Suppressor macrophage treated with lipopolysaccharide for 1 hour (primary cell): ENCODE measurements at regions not wholly inside any gene's neighbourhood (a gene's known extent, or its start where the extent isn't known, plus 50 kb on each side); places are given as distances from the start of the nearest gene placed in this dataset.

Source experiments
- DNase-seq, 3 donors: peaks; one replicate each; pipeline ENCODE4 v3.0.0-alpha.2; 2020 to 2022

- DNase-seq = peak; percentile 42 to 51 (median 48)
Observed at GRCh38 chr15:38672814-38673670, 108.4 kb upstream of the RASGRP1 start.

DNA sequence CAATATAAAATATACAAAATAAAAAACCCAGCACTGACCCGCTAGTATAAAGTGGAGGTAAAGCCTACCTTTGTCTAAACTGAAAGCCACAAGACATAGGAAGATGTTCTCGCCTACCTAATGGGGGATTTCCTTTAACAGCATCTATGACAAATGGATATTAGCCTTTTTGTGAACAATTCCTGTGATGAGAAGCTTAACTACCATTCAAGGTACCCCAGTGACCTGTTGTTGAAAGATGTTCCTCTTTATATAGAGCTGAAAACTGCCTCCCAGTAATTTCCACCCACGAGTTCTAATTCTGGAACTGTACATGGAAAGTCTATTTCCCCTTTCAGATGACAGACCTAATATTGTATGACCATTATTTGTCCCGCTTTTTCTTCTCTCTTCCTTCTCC lies 109.8 kb upstream of the RASGRP1 start:
- DNase-seq = peak; percentile 62 to 79 (median 71)

DNA sequence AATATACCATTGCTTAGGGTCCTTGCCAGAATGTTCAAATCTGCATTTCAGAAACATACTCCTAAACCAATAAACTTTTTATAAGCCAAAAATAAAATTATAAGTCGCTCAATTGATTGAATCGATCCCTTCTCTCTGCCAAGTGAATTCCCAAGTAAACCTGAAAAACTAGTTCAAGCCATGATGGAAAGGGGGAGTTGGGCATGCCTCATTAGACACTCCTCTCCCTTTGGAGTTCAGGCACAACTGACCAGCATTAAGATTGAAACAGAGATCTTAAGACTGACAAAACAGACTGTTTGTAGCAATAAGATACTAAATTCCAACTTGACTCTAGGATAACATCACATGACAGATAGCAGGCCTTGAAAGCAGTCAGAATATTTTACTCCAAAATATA lies 113.7 kb upstream of the RASGRP1 start:
- DNase-seq = no peak

GRCh38 chr15:38680775-38681174 lies 116.2 kb upstream of the RASGRP1 start:
- no peak for DNase-seq

DNA sequence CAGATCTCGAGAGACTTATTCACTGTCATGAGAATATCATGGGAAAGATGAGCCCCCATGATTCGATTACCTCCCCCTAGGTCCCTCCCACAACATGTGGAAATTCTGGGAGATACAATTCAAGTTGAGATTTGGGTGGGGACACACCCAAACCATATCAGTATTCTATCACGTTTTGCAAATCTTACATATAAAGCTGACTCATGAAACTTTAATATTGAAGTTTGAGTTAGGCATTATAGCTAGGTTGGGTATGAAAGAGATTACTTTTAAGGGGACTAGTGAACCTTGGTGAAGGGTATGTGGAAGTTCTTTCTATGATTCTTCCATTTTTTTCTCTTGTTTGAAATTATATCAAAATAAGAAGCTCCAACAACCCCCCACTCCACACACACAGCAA lies 117.7 kb upstream of the RASGRP1 start:
- no peak for DNase-seq

GRCh38 chr15:38682861-38683260 lies 118.2 kb upstream of the RASGRP1 start:
- DNase-seq = no peak

- peak; percentile 78 to 83 (median 82) for DNase-seq
Observed at GRCh38 chr15:38683382-38684242, 119.0 kb upstream of the RASGRP1 start.

- peak in 1 of 3 donors; percentile 52 for DNase-seq
Observed at GRCh38 chr15:38684440-38685010, 119.9 kb upstream of the RASGRP1 start.

- no peak for DNase-seq
Observed at GRCh38 chr15:38685686-38686339, 121.2 kb upstream of the RASGRP1 start.

GRCh38 chr15:38687340-38687739 lies 122.7 kb upstream of the RASGRP1 start:
- DNase-seq = no peak

DNA sequence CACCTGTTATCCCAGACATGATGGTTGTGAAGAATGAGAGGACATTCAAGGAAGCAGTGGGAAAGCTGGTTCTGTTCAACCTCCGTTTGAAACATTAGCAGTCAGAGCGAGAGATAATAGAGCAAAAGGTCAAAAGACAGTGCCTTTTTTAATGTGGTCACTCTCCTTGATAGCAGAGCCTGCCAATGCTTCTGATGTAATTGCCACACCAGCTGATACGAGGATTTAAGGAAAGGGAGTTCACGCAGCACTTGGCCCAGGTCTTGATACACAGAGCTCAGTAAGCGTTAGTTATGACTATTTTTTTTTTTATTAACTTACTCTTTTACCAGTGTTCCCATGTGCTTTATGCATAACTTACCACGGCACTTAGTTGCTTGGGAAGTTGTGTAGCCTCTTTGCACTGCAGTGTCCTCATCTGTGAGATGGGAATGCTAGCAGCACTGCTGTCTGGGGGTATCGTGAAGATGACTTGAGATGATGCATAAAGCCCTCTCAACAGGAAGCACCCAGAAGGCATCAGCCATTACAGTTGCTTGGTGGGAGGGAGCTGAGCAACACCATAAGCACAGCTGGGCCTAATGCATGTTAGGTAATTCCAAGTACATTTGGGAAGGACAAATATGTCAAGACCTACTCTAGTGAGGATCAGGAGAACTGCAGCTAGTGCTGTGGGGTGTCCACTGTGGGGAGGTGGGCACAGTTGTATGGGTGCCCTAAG lies 123.3 kb upstream of the RASGRP1 start:
- no peak for DNase-seq

DNA sequence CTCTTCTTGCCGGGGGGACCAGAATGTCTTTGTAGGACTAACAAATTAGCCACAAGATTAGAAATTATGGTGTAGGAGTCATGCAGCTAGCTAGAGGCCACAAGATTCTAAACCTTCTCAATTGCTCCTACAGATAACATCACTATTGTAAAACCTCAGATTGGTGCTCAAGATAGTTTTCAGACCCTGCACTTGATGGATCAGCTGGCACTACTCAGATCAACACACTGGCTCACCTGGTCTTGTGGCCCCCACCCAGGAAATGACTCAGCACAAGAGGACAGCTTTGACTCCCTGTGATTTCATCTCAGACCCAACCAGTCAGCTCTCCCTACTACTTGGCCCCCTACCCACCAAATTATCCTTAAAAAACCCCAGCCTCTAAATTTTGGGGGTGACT lies 124.1 kb upstream of the RASGRP1 start:
- DNase-seq = no peak

DNA sequence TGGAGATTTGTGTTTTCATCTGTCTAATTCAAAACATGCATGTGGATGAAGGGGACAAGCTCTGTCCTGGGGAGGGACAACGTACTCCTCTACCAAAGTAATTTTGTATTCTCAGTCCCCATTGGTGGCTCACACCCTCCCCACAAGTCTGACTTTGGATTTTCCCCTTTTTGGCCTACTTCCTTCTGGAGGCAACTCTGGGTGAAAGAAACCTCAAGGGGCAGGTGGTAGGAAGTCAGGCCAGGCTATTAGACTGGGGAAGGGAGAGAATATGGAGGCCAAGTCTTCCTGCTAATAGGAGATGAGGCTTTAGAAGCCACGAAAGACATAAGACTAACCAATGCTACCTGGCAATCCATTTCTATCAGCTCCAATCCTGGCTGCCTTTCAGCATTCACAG lies 124.9 kb upstream of the RASGRP1 start:
- DNase-seq = peak; percentile 40 to 49 (median 41)

GRCh38 chr15:38690216-38690615 lies 125.6 kb upstream of the RASGRP1 start:
- DNase-seq = no peak

DNA sequence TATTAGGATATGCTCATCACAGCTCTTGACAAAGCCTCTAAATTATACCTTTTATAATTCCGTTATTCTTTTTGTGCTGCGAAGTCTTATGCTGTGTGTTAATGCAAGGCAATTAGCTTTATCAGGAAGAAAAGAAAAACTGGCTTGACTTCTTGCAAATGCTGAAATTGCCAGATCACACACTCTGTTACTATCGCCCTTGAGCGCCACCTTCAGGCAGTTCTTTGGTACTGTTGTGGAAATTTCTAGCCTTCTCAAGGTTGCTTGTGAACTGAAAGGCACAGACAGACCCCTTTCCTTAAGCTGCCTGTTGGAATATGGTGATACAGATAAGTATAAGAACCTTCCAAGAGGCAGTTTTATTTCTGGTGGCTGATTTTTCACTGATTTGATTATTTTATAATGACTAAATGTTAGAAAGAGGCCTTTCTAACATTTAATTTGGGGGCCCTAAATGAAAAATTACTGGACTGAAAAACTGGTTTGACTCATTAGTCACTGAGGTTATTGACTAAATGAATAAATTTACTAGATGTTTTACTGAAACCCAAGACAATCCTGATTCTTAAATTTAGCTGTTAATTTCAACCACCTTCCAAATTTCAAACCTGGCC lies 126.2 kb upstream of the RASGRP1 start:
- peak; percentile 81 to 88 (median 82) for DNase-seq

DNA sequence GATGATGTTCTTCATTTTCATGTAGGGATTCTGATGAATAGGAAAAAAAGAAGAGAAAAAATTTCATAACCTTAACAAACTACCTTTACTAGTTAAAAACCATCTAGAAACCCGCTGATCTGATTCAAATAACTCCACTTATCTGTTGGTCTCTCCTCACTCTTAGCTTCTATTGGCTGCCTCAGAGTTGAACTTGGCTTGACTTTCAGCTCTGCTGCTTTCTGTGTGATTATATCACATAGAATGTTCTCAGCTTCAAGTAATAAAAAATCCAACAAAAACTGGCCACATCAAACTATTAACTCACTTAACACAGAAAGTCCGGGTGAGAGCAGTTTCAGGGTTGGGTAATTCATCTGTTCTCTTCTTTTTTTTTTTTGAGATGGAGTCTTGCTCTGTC lies 126.8 kb upstream of the RASGRP1 start:
- no peak for DNase-seq

DNA sequence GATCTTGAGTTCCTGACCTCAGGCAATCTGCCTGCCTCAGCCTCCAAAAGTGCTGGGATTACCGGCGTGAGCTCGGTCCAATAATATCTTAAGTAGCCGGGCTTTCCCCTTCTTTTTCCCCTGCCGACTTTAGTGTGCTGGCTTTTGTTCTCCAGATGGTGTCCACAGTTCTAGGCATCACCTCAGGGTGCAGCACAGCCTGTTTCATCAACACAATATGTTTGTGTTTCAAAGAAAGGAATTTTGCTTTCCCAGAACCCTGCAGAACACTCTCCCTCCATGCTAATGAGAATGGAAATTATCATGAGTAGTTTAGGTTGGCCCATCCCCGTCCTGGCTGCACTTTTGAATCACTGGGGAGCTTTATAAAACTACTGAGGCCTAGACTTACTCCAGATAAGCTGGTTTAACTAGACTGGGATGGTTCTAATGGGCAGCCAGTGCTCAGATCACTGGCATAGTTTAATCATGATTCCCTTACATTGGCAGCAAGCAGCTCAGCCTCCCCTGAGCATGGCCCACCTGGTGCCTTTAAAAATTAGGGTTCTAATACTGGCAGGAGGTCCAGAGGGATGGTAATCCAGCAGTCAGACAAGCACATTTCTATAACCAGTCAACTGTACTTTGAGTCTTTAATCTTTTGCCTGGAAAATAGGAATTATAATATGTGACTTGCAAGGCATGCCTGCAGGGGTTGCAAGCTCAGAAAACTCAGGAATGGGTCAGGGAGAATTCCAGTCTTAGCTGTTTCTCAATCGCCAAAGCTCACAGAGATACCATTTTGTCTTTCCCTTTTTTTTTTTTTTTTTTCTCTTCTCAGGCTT lies 127.6 kb upstream of the RASGRP1 start:
- DNase-seq = peak in 1 of 3 donors; percentile 22

DNA sequence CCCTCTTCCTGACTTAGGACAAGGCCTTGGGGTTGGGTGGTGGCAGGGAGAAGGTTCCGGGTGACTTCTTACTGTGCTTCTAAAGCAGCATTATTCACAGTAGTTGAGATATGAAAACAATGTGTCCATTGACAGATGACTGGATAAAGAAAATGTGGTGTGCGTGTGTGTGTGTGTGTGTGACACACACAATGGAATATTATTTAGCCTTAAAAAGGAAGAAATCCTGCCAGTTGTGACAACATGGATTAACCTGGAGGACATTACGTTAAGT lies 128.1 kb upstream of the RASGRP1 start:
- no peak for DNase-seq

DNA sequence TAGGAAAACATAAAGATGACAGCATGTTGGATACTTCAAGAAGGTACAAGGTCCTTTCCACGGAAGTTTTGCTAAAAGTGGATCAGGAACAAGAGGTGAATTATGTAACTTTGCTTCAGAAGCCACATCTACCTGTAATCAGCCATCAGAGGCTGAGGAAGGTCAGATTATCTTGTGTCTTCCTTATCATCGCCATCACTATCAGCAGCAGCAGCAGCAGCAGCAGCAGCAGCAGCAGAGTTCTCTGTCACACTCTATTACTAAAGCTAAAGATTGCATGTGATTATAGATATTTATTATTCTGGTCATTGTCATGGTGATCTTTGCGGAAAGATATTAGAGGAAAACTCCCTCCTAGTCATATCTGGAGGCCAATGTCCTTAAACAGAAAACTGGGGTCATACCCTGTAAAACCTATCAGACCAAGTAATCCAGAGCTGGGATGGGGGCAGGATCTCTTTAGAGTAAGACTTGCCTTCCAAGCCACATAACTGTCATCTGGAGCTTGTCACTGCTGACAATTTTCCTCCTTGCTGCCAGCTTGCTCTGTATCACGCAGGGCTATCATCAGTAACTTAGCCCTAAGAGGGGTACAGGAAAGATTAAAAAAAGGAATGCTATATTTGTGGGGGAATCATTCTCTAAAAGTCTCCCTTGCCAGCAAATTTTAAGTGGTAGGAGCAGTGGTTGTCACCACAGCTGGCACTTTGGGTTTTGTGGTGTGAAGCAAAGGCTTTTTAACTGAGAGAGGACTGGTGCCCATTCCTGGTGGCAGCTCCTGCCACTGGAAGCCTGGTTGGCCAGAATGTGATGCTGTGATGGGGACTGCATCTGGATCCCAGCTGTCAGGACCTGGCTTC lies 130.9 kb upstream of the RASGRP1 start:
- no peak for DNase-seq

DNA sequence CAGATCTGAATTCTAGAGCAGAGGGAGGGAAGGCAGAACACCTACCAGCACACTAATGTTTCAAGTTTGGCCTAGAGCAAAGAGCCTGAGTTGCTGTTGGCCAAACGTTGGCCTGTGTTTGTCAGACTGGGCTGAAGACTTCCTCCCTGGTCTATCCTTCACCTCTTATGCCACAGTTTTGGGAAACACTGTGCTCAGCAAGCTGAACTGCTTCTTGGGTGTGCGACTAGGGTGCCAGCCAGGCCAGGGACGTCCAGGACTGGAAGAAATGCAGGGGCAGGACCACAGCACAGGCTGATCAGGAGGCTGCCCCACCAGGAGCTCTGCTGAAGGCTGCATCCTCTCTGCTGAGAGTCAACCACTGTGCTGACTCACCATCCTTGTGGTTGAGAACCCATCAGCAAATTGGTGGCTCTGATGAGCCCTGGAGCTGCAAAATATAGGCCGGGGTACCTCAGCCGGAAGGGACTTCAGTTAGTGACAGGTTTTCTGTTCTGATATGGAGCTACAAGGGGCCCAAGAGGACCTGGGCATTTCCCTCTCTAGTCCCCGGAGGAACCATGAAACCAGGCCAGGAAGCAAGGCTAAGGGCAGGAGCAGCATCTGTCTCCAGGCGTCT lies 131.6 kb upstream of the RASGRP1 start:
- peak in 2 of 3 donors; percentile 19 to 32 for DNase-seq
